ENCODE measurements at regions not wholly inside any gene's neighbourhood (a gene's known extent, or its start where the extent isn't known, plus 50 kb on each side); places are given as distances from the start of the nearest gene placed in this dataset.
A peak's percentile ranks its signal among the peaks of the same experiment; 100 is the strongest.

DNA sequence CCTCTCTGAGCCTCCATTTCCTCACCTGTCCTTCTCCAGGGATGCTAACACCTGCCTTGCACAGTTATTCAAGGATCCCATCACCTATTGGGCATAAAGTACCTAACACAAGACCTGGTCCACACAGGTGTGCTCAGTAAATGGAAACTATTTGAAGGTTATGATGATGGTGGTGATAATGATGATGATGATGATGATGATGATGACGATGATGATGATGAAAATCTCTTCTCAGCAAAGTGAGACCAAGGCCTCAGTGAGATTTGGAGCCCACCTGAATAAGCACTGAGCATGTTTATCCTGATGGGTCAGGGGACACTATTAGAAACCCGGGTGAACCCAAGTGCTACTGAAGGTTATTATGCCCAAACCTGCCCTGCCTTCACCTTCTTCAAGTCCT is 100.7 kb downstream of the DMRTA2 start:
- no peak for DNase-seq (ENCODE audit: extremely low spot score)
- POLR2A ChIA-PET = no interaction called here
- CTCF ChIA-PET = interaction anchor here (4.7 kb wide), 1 partner anchor 10 kb away, joined by 19 read pairs; no protein-coding TSS in a partner anchor
- TF ChIP-seq, protein P1, sequence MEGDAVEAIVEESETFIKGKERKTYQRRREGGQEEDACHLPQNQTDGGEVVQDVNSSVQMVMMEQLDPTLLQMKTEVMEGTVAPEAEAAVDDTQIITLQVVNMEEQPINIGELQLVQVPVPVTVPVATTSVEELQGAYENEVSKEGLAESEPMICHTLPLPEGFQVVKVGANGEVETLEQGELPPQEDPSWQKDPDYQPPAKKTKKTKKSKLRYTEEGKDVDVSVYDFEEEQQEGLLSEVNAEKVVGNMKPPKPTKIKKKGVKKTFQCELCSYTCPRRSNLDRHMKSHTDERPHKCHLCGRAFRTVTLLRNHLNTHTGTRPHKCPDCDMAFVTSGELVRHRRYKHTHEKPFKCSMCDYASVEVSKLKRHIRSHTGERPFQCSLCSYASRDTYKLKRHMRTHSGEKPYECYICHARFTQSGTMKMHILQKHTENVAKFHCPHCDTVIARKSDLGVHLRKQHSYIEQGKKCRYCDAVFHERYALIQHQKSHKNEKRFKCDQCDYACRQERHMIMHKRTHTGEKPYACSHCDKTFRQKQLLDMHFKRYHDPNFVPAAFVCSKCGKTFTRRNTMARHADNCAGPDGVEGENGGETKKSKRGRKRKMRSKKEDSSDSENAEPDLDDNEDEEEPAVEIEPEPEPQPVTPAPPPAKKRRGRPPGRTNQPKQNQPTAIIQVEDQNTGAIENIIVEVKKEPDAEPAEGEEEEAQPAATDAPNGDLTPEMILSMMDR (IDR thresholded peaks at IDR 0.05; ENCODE audit: control extremely low read depth, extremely low read depth, low read depth, missing control alignments) = no peak

DNA sequence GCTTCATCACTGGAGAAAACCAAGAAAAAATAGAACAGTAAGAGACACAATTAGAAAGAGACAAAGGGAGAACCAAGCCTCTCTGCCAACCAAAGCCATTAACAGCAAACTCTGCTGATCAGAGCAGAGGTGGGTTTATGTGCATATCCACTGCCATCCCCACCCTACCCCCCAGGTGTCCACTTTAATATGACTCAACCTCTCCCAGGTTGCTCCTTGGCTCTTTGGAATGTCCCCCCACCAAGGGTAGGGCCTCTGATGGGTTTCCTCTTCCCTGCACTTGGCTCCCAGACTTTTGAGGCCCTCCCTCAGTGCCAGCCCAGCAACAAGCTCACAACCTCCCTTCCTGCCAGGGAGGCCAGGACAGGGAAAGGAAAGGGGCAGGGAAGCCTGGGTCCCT is 104.8 kb downstream of the DMRTA2 start:
- POLR2A ChIA-PET = no interaction called here
- TF ChIP-seq, protein P1 (IDR thresholded peaks at IDR 0.05; ENCODE audit: control extremely low read depth, extremely low read depth, low read depth, missing control alignments) = no peak
- CTCF ChIA-PET = interaction anchor here (1.0 to 4.7 kb wide), 2 partner anchors 14 to 20 kb away, joined by 3 to 19 read pairs; no protein-coding TSS in a partner anchor
- no peak for DNase-seq (ENCODE audit: extremely low spot score)

GRCh38 chr1:50308878-50309277 is 114.4 kb downstream of the DMRTA2 start:
- ChIA-PET POLR2A (no interaction called here), CTCF (interaction anchor here (2.6 to 2.8 kb wide), 2 partner anchors 9 to 25 kb away, joined by 10 to 16 read pairs; no protein-coding TSS in a partner anchor)
- DNase-seq (ENCODE audit: extremely low spot score) = peak; percentile 35
- TF ChIP-seq, protein P1 (IDR thresholded peaks at IDR 0.05; ENCODE audit: control extremely low read depth, extremely low read depth, low read depth, missing control alignments) = no peak

GRCh38 chr1:50305808-50306207 is 117.4 kb downstream of the DMRTA2 start:
- no peak for DNase-seq (ENCODE audit: extremely low spot score)
- ChIA-PET POLR2A (no interaction called here), CTCF (no interaction called here)
- TF ChIP-seq, protein P1 (IDR thresholded peaks at IDR 0.05; ENCODE audit: control extremely low read depth, extremely low read depth, low read depth, missing control alignments) = no peak

- TF ChIP-seq, protein P1 (IDR thresholded peaks at IDR 0.05; ENCODE audit: control extremely low read depth, extremely low read depth, low read depth, missing control alignments) = no peak
- DNase-seq (ENCODE audit: extremely low spot score) = no peak
- ChIA-PET POLR2A (no interaction called here), CTCF (interaction anchor here (0.9 to 1.9 kb wide), 5 partner anchors 9 to 48 kb away, joined by 3 to 10 read pairs (median 4); no protein-coding TSS in a partner anchor)
Observed at GRCh38 chr1:50300297-50300696, 122.9 kb downstream of the DMRTA2 start.

GRCh38 chr1:50295566-50295965 is 127.7 kb downstream of the DMRTA2 start:
- POLR2A ChIA-PET = no interaction called here
- no peak for DNase-seq (ENCODE audit: extremely low spot score)
- CTCF ChIA-PET = interaction anchor here (1.2 to 1.5 kb wide), 2 partner anchors 9 to 37 kb away, joined by 3 read pairs; no protein-coding TSS in a partner anchor
- TF ChIP-seq, protein P1 (IDR thresholded peaks at IDR 0.05; ENCODE audit: control extremely low read depth, extremely low read depth, low read depth, missing control alignments) = no peak
